Activated CD4-positive, alpha-beta T cell treated with anti-CD3 and anti-CD28 coated beads, Interleukin-2, amount 50 U/mL, for 16 hours (primary cell): ENCODE measurements at regions not wholly inside any gene's neighbourhood (a gene's known extent, or its start where the extent isn't known, plus 50 kb on each side); places are given as distances from the start of the nearest gene placed in this dataset.

Source experiments
- DNase-seq: peaks from one replicate; pipeline ENCODE4 v3.0.0-alpha.2; 2020

DNA sequence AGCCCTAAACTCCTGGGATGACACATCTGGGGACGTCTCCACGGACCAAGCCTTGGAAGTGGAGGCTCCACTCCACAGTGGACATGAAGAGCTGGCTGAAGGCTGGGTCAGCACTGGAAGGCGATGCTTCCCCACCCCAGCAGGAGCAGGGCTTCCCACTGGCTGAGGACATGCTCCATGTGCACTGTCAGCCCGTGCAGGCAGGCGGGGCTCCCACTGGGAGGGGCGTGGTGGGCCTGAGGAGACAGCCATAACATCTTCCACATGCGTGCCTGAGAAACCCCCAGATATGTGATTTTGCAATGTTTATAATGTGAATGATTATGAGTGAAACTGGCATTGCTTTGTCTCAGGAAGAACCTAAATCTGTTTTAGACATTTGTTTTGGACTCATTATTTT is 231.3 kb downstream of the KLF13 start:
- DNase-seq: no peak

DNA sequence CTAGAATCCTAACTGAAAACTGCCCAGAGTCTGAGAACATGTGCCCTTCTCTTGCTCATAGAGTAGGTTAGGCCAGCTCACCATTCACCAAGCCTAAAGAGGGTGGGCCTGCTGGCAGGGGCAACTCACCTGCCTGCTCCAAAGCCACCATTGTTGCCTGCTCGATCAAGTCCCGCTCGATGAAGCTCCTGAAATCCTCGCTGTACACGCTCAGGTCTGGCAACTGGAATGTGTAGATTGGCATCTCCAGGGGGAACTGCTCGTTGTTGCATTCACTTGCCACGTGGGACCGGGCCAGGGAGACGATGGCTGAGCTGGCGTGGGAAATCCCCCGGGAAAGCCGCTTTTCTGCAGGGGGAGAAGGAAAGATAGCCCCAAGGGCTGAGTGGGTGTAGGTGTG is 232.2 kb downstream of the KLF13 start:
- DNase-seq: no peak

DNA sequence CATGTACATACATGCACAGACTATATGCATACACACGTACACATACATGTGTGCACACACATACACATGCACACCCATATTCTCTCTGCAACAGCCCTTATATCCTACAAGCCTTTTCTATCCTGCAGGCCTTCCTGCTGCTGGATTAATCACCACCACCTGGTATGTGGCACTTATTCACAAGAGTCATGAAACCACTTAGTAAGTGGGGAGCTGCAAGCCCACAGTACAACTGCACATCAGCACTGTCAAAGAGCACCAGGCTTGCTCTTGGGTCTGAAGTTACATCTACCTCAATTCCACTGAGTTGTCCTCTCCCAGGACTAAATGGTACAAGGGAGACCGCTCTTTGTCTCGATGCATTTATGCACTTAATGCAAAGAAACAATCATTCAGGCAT is 233.2 kb downstream of the KLF13 start:
- DNase-seq: no peak

DNA sequence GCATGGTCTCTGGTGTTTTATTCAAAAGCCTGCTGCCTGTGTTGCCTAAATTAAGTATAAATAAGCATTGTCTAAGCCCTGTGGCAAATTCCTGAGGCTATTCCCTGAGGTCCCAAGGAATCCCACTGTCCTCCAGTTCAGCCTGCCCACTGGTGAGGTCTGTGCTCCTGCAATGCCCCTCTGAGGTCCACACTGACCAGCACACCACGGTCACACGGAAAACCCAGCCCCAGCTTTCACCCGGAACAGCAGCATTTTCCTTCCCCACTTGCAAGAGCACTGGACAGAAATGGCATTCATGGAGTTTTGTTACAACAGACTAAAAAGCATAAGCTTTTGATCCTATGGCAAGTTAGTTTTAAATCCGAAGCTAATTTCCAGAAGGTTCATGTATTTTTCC is 234.0 kb downstream of the KLF13 start:
- no peak for DNase-seq

DNA sequence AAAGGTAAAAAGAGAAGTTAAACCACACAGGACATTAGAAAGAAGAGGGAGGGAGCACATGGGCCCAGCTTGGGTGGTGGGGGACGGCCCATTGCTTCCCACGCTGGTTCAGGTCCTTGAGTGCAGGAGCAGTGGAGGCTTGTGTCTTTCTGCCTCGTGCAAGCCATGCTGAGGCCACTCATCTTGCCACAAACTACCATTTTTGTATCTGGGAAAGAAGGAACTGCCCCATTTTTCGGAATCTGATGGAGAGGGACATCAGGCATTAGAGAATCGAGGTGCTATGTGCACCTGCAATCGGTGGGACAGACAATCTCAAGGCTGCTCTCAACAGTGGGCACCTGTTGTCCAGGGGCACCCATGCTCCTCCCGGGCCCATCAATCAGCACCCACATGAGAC is 234.5 kb downstream of the KLF13 start:
- no peak for DNase-seq

DNA sequence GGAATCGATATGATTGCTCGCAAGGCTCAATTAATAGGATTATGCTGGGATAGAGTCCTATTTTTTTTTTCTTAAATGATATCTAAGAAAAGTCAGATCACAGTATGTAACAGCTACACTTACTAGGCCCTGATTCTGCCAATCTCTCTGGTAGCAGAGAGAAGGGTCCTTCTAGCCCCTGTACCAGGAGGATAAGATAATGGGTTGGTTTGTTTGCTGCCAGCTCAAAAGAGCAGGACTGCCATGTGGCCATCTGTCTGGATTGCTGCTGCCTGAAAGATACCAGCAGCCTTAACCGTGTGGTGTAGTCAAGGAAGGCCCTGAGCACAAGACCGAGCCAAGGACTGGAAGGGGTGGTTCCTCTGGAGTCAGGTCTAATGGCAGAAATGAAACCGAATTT is 236.4 kb downstream of the KLF13 start:
- DNase-seq: no peak

DNA sequence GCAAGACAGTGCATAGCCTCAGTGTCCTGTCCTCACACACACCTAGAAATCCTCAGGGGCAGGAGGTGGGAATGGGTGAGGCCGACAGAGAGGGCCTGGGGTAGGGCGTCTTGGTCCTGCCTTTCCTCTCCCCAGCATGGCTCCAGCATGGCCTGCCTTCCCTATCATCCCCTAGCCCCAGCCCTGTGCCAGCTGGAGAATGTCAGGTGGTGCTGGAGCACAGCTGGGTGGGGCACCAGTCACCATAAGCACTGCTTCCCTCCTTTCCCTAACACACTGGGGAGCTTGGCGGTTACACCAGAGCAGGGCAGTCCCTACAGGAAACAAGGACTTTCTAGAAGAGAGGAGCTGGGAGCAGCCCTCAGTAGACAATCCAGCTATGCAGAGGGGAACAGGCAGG is 236.8 kb downstream of the KLF13 start:
- no peak for DNase-seq

DNA sequence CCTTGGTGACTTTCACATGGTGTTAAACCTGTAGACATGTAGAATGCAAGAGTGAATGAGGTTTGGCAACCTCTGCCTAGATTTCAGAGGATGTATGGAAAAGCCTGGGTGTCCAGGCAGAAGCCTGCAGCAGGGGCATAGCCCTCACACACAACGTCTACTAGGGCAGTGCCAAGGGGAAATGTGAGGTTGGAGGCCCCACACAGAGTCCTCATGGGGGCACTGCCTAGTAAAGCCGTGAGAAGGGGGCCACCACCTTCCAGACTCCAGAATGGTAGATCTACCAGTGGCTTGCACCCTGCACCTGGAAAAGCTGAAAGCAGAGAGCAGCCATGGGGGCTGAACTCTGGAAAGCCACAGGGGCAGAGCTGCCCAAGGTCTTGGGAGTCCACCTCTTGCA is 241.2 kb downstream of the KLF13 start:
- DNase-seq: no peak

DNA sequence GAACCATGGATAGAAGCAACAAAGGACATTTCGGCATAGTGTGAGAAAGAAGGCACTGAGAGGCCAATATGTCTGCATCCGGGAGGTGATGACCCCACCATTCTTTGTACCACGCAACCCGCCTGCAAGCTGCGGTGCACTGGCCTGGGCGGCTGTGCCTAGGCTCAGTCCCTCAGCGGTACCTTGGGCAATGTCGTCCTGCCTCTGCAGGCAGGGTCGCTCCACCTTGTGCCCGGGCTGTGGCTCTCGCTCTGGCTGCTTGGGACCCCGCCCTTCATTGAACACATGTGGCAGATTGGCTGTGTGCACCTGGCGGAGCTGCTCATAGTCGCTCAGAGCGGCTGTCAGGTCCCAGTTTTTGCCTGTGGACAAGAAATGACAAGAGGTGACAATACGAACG is 243.2 kb downstream of the KLF13 start:
- no peak for DNase-seq

DNA sequence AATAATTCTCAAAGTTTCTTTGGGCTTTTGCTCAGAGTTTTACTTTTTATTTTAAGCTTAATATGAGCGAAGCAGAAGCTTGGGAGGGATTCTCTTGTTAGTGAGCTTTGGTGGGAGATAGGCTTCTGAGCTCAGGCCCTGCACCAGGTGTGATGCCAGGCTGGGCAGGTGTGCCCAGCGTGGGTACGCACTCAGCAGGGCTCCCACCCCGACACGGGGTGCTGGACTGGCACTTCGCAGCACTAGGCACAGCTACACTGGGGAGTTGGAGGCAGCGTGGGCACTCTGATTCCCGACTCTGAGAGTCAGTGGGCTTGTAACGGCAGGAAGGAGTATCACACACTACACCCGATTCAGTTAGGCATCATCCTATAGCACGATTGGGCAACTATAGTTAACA is 244.0 kb downstream of the KLF13 start:
- DNase-seq: no peak

DNA sequence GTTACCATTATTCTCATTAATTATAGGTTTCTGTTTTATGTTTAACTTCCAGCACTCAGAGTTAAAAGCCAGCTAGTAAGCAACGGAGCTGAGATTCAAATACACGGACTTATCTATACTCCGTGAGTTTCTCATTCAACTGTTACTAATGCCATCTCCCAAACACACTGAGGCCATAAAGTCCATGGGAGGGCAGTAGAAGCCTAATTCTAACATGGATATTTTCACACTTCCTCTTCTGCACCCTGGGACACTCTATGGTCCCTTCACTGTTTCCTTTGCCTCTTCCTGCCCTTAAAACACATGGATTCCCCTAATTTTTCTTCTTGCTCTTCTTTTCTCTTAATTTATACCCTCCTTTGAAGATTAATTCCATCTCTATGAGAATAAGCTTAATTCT is 245.0 kb downstream of the KLF13 start:
- DNase-seq: no peak

DNA sequence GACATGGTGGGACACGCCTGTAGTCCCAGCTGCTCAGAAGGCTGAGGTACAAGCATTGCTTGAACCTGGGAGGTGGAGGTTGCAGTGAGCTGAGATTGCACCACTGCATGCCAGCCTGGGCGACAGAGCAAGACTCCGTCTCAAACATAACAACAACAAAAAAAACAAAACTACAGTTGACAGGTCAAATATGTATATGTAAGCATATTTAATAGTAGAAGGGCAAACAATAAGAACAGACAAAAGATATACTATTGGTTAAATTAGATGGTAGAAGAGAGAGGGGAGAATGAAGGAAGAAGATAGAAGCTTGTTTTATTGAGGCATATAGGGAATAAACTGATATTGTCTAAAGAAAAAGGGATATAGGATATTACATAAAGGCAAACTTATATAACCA is 247.1 kb downstream of the KLF13 start:
- no peak for DNase-seq

DNA sequence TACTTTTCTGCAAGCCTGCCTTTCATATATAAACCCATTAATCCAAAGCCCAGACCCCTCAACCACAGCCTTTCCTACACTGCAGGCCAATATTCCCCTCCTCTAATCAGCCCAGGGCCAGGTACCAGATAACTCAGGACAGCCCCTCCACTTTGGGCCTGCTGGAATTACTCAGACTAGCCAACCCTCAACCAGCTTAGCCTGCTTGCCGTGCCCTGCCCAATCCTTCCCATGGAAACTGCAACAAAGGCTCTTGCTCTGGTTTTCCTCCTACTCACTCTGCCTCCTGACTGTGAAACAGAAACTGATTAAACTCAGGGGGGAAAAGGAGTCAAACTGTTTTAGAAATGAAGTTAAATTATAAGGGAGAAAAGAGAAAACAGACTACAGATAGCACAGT is 248.1 kb downstream of the KLF13 start:
- DNase-seq: no peak

DNA sequence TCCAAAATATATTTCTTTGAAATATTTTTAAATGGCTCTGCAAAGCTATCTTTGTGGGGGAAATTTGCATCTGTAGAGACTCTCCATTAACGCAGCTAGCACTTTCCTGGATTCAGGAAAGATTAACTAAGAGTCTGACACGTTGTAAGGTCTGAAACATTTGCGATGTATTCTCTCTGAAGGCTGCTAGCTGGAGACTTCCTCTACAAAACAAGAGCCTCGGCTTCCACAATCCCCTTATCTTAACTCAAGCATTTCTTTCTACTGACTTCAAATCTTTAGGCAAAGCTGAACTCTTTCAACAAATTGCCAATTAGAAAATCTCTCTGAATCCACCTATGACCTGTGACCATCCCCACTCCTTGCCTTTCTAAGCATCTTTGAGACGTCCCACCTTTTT is 250.5 kb downstream of the KLF13 start:
- DNase-seq: no peak

DNA sequence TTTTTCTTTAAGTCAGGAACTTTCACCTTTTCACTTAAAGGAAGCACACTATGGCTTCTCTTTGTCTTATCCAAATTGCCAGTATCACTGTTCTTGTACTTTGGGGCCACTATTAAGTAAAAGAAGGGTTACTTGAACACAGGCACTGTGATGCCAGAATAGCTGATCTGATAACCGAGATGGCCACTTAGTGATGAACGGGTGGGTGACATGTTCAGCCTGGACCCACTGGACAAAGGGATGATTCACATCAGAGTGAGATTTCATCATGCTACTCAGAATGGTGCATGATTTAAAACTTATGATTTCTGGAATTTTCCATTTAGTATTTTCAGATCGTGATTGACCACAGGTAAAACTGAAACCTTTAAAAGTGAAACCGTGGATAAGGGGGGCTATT is 252.6 kb downstream of the KLF13 start:
- no peak for DNase-seq

DNA sequence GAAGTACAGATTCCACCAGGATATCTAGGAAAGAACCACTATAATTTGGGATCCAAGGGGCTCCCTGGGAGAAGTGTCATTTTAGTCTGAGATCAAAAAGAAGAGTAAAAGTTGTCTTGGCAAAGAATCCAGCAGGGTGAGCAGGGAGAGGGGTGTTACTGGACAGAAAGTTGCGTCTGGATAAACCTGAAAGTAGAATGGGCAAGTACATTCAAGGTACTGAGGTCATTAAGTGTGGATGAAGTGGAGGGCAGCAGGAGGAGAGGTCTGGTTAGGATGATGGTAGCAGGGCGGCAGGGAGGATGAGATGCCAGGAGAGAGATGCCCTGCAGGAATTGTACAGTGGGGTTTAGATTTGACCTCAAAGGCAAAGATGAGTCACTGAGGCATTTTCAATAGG is 253.3 kb downstream of the KLF13 start:
- no peak for DNase-seq

DNA sequence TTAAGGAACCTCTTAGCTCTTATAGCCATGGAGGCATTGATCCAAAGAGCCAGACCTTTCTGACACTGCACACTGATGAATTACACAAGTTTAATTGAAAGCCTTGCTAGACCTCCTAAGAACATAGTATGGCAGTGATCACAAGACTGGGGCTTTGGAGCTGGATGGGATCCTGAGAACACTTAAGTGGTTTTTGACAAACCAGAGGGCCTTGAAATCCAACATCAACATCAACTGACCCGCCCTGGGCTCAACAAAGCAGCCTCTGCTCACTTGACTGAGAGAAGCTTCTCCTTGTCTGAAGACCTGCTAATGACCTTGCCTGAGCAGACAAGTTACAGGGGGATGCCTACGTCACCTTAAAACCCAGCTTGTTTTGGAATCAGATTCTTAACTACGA is 257.6 kb downstream of the KLF13 start:
- DNase-seq: no peak

DNA sequence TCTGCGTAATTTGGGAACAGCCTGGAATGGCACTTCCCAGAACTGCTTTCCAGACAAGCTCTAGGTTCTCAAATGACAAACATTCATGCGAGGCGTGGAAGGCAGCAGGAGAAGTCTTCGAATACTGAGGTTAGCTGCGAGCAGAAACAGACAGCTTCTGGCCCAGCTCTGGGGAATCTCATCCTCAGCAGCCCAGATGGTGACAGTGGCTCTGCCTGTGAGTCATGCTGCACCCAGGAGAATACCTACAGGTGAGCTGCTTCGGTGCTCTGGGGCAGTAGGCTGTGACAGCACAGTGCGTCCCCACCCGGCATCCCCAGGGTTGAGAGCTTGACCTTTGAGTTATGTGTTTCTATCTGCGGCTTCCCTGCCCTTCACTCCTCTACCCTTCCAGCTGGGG is 258.6 kb downstream of the KLF13 start:
- DNase-seq: no peak

DNA sequence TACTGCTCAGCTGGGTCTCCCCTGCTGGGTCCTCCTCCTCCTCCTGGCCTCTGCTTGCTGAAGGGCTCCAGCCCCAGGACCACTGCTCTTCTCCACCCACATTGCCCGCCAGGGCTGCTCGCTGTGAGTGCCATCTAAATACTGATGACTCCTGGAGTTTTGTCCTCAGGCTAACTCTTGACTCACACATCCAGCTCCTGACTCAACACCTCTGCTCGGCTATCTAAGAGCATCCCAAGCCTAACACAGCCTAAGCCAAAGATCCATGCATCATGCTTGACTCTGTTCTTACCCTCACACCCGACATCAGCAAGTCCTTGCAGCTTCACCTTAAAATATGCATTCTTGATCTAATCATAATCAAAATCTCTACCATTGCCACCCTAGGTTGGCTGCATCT is 260.2 kb downstream of the KLF13 start:
- no peak for DNase-seq

DNA sequence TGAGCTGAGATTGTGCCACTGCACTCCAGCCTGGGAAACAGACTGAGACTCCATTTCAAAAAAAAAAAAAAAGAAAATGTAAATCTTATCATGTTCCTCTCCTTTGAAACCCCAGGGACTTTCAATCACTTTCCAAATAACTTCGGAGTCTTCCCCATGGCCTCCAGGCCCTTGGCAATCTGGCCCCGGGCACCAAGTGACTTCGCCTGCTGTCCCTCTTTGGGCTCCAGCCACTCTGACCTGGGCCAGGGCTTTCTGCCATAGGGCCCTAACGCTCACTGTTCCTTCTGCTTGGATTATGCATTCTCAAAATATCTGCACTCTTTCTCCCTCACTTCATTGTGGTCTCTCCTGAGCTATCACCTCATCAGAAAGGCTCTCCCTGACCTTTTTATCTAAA is 260.9 kb downstream of the KLF13 start:
- no peak for DNase-seq

DNA sequence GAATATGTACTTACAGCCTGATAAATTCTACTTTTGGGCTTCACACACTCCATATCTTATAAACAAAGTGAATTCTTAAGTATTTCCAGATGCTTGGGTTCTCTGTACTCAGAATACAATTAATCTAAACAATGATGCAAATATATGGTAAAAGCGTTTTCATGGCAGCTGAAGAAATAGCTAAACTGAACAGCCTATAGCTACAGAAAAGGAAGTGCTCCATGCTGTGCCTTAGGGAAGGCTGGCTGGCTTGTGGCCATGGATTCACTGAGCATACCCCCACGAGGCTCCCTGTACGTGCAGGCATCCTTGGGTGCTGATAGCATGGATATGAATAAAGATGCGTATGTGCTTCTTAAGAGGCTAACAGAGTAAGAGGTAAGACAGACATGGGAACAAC is 264.0 kb downstream of the KLF13 start:
- DNase-seq: no peak

DNA sequence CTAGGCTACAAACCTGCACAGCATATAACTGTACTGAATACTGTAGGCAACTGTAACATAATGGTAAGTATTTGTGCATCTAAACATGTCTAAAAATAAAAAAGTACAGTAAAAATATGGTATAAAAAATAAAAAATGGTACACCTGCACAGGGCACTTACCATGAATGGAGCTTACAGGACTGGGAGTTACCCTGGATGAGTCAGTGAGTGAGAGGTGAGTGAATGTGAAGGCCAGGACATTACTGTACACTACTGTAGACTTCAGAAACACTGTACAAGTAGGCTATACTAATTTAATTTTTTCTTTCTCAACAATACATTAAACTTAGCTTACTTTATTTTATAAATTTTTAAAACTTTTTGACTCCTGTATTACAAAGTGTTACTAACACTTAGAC is 265.3 kb downstream of the KLF13 start:
- DNase-seq: no peak

DNA sequence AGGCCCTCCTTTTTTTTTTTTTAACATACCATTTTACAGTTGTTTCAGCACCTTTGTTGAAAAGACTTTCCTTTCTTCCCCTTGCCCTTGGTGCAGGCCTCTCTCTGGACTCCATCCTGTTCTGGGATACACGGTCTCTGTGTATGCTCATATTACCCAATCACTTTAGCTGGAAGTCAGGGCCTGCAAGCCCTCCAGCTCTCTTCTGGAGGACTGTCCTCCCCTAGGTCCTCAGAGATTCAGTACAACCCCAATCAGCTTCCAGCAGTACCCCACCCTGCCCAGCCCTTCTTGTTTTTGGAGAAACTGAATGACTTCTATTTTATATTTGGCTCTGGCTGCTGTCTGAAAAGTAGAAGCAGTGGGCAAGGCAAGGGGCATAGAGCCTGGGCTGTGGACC is 270.8 kb downstream of the KLF13 start:
- DNase-seq: no peak

DNA sequence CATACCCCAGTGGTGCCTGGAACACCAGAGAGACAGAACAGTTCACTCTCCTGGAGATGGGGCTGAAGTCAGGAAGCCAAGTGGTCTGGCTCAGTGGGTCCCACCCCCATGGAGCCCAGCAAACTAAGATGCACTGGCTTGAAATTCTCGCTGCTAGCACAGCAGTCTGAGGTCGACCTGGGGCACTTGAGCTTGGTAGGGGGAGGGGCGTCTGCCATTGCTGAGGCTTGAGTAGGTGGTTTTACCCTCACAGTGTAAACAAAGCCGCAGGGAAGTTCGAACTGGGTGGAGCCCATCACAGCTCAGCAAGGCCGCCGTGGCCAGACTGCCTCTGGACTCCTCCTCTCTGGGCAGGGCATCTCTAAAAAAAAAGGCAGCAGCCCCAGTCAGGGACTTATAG is 272.0 kb downstream of the KLF13 start:
- DNase-seq: no peak

DNA sequence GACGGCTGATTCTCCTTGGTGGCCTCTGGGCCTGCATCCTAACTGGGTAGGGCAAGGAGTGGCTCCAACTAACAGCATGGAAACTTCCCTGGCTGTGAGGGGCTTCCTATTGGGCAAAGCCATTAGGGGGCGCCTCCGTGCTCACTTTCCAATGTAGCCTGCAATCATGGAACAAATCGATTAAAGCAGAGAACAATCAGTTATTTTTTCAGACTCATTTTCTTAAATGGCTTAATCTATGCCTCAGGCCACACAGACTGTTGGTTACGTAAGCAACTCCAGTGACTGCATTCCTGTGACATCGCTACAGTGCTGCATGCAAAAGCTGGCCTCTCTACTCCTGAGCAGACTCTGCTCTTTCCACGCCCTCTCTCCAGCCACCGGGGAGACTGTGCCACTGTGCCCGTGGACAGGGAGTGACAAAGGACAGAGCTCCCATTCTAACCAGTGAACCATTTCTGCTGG is 278.9 kb downstream of the KLF13 start:
- DNase-seq: no peak

DNA sequence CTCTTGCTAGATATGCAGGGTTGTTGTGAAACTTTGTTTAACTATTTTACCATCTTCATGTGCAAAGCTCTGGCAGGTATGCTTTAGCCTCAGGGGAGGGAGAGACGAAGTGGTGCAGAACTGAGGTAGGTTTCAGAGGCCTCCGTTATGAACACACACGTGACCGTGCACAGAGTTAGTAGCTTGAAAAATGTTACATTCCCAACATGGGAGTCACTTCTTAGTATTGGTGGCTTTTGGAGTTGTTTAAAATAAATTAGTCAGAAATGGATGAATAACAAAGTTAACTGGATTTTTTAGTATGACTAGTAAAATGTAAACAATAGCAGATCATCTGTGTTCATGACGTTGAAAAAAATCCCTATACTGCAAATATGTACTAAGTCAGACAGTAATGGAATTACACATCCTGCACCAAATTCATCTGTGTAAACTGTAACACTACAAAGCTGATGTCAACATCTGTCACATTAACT is 279.6 kb downstream of the KLF13 start:
- DNase-seq: no peak
